ENCODE measurements at regions not wholly inside any gene's neighbourhood (a gene's known extent, or its start where the extent isn't known, plus 50 kb on each side); places are given as distances from the start of the nearest gene placed in this dataset.

DNA sequence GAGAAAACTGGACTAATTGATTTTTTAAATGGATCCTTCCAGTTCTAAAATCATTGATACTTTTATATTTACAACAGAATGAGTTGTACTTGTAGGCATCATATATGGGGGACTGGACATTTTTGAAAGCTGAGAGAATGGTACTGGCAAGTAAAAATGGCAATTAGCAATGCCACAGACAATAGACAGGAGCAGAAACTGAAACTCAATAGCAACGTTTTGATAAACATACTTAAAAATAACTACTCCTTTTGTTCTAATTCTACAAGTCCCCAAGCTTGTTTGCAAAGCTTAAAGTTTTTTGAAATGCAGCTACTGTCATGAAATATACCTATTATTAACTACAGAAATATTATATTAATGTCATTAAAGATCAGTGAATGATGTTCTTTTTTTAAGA is 52.8 kb upstream of the FBXL7 start:
- no peak for DNase-seq
- in situ Hi-C loops (cut with HindIII; ENCODE audit: low pct_ligation_motif_present, low pct_unique_long_range_greater_than_20kb, low sequenced_read_pairs), result no loop called here

DNA sequence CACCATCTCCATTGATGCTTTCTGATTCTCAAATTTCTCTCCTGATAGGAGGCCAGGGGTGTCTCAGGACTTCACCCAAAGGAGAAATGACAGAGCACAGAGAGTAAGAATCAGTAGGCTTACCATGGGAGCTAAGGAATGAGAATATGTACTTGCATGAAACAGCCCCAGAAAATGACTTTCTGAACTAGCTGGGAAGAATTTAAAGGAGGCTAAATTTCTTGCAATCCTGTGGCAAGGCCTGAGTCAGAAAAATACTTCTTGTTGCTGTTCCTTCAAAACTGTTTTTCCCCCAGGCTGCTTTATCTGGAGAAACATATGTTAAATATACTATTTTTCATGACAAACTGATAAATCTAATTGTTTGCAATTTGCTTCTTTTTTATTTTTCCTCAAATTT is 53.4 kb upstream of the FBXL7 start:
- in situ Hi-C loops (cut with HindIII; ENCODE audit: low pct_ligation_motif_present, low pct_unique_long_range_greater_than_20kb, low sequenced_read_pairs), result no loop called here
- DNase-seq, result no peak

DNA sequence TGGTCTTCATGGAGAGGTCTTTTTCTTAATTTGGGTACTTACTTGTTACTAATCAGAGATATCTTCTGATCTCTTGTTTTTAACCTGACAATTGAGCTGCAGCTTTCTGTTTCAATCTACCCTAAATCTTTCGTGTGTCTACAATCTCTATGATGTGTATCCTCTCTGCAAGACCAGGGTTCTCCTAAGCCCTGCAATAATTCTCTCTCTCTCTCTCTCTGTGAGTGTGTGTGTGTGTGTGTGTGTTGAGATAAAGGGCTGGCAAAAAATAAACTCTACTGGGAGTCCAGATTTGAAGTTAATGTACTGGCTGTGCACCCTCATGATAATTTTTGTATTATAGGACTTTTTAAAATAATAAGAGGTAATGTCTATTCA is 57.8 kb upstream of the FBXL7 start:
- no peak for DNase-seq

DNA sequence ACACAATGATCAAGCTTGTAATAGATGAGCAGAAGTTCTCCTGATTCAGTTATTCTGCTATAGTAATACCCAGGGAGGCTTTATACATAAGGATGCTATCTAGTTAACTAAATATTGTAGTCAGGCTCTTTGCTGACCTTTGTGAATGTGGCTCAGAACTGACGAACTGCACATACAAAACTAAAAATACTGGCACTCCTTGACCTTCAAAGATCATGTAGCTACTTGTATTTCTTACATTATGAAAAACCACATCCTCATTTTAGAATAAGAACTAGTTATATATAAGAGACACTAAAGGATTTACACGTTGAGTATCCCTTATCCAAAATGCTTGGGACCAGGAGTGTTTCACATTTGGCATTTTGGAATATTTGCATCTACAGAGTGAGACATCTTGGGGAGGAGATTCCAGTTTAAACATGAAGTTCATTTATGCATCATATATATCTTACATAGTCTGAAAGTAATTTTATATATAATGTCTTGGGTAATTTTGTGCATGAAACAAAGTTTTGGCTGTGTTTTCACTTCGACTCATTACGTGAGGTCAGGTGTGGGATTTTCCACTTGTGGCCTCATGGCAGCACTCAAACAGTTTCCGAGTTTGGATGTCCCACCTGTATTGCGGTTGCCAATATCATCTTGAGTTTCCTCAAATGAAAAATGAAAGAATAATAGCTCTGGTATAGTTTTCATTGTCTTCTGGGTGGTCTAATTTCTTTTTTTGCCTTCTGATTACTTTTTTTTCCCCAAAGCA is 58.4 kb upstream of the FBXL7 start:
- no peak for DNase-seq
- in situ Hi-C loops (cut with HindIII; ENCODE audit: low pct_ligation_motif_present, low pct_unique_long_range_greater_than_20kb, low sequenced_read_pairs), result no loop called here

More for the DNA sequence above, 57.8 kb upstream of the FBXL7 start:
- in situ Hi-C loops (cut with HindIII; ENCODE audit: low pct_ligation_motif_present, low pct_unique_long_range_greater_than_20kb, low sequenced_read_pairs), result no loop called here

DNA sequence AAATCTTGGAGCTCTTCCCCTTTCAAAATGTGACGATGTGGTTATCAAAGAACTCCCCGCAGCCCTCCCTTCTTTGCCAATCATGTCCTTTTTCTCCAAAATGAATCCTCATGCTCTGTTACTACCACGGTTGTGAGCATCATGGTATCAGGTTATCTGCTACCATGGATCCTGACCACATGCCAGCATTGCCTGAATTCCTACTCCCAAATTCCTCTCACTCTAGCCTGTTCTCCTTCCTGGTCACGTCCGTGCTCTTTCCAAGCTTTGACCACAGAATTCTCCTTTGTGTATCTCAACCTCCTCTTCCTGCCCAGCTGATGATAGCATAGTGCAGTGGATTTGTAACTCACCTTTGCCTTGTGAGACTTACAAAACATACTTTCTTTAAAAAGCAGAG is 59.5 kb upstream of the FBXL7 start:
- no peak for DNase-seq
- in situ Hi-C loops (cut with HindIII; ENCODE audit: low pct_ligation_motif_present, low pct_unique_long_range_greater_than_20kb, low sequenced_read_pairs), result no loop called here

DNA sequence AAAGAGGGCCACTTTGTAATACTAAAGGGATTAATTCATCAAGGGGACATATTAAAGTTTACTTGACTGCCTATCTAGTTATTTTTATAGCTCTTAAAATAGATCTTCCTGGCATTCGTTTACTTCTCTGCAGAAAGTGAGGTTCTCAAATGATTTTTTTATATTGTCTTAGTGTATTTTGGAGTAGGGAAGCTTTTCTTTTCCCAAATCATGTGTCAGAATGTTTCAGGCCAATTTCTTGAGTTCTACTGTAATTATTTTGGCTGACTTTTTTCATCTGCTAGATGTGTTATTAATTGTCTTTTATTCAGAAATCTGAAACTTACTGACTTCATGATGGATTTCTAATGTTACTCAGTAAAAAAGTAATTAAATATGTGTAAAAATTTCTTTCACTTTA is 60.2 kb upstream of the FBXL7 start:
- in situ Hi-C loops (cut with HindIII; ENCODE audit: low pct_ligation_motif_present, low pct_unique_long_range_greater_than_20kb, low sequenced_read_pairs), result no loop called here
- no peak for DNase-seq

DNA sequence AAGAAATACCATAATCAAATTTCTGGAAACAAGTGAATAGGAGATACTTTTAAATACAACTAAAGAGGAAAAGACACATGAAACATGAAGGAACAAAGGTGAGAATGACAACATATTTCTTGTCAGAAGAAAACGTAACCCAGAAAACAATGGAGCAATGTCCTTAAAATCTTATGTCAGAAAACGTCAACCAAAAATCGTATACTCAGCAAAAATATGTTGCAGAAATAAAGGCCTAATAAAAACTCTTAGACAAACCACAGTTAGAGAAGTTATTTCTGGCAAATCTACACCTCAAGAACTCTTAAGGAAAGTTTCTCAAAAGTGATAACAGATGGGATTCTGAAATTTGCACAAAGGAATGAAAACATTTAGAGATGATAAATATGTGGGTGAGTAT is 66.3 kb upstream of the FBXL7 start:
- in situ Hi-C loops (cut with HindIII; ENCODE audit: low pct_ligation_motif_present, low pct_unique_long_range_greater_than_20kb, low sequenced_read_pairs), result no loop called here
- no peak for DNase-seq

DNA sequence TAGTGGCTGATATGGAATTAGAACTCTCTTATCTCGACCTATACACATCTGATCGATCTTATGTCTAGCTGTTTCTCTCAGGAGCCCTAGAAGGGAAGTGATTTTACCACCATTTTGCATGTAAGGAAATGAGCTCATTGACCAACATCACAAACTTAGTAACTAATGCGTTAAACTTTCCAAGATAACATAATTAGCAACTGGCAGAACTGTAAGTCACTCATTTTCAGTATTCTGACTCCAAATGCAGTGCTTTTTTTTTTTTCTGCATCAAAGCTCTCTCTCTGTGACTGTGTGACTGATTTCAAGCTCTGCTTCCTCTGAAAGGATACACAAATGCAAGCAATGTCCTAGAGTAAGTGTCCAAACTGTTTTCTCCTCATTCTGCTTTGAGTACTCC is 68.1 kb upstream of the FBXL7 start:
- DNase-seq, result no peak
- in situ Hi-C loops (cut with HindIII; ENCODE audit: low pct_ligation_motif_present, low pct_unique_long_range_greater_than_20kb, low sequenced_read_pairs), result no loop called here

DNA sequence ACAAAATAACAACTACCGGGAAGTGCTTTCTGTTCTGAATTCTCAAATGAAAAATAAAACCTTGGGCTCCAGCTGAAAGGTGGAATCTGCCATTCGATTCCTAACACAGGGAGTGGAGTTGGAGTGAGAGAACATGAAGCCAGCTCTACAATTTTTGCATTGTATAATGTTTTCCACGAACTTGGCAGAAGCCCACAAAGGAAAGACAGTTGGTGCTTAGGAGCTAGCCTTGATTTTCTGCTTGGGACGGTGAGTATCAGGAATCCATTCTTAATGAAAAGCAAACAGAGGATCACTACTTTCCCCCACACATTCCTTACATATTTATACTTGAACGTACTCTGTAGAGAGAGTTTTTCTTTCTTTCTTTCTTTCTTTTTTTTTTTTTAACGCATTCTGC is 74.2 kb upstream of the FBXL7 start:
- DNase-seq, result no peak
- in situ Hi-C loops (cut with HindIII; ENCODE audit: low pct_ligation_motif_present, low pct_unique_long_range_greater_than_20kb, low sequenced_read_pairs), result no loop called here

DNA sequence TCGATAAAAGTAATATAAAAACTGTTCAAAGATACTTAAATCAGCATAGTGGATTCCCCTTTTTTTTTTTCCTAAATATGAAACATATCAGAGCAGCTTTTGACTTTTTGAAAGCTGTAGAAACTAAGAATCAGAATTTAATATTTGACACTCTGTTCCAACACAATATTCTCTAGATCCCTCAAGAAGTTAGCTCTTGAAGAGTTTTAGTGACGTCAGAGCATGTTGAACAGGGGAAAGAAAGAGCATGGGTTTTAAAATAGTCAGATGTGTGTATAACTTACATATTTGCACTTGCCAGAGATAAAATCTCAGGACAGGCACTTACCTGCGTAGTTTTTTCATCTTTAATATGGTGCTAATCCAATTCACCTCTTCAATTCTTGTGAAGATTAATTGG is 75.2 kb upstream of the FBXL7 start:
- in situ Hi-C loops (cut with HindIII; ENCODE audit: low pct_ligation_motif_present, low pct_unique_long_range_greater_than_20kb, low sequenced_read_pairs), result no loop called here

DNA sequence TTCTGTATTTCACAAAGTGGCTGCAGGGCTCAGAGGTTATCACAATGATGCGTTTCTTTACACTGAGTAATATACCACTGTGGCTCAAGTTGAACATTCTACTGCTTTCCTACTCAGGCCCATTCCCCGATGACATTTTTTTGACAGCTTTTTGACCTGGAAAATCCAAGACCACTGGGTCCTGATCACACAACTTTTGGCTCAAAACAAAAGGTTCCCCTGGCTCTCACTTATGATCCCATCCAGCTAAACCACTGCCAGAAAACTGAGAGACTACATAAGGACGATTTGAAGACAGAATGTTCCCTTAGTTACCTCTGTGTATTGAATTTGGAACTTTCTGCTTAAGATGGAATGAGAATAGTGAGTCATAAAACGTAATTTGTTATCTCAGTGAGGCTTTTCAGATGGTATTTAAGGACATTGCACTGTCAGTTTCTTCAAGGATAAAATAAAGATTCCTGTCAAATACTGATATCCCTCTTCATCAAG is 78.0 kb upstream of the FBXL7 start:
- no peak for DNase-seq
- in situ Hi-C loops (cut with HindIII; ENCODE audit: low pct_ligation_motif_present, low pct_unique_long_range_greater_than_20kb, low sequenced_read_pairs), result no loop called here

More for the DNA sequence above, 75.2 kb upstream of the FBXL7 start:
- no peak for DNase-seq

DNA sequence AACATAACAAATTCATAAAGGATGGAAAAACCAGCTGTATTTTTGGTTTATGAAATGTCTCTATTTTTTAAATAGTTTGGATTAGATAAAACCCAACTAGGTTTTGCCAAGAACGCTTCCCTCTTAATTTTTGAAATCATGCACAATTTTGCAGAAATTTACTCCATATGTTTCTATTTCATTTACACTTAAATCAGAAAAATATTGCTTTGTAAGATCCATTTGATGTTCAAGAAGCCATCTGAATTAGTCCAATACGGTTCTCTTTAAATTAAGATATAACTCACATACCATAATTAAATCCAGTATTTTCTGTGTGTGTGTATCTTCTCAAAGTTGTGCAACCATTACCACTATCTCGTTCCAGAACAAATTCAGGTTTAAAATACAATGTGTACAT is 78.6 kb upstream of the FBXL7 start:
- in situ Hi-C loops (cut with HindIII; ENCODE audit: low pct_ligation_motif_present, low pct_unique_long_range_greater_than_20kb, low sequenced_read_pairs), result no loop called here
- DNase-seq, result no peak

DNA sequence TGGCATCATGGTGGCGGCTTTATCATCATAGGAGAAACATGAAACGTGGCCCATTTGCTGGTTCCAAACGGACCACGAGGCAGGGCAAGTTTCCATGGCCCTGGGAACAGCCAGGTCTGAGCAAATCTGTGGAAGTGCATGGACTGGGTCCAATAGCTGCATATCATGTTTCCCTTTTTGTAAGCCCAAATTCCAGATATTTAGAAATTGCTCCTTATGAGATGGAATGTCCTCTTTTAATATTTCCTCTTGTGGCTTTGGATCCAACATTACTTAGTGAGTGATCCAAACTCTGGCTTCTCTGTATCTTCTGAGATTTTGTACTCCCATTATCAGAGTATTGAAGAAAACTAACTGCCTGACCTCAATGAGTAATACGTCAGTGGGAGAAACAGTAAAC is 79.8 kb upstream of the FBXL7 start:
- no peak for DNase-seq
- in situ Hi-C loops (cut with HindIII; ENCODE audit: low pct_ligation_motif_present, low pct_unique_long_range_greater_than_20kb, low sequenced_read_pairs), result no loop called here

DNA sequence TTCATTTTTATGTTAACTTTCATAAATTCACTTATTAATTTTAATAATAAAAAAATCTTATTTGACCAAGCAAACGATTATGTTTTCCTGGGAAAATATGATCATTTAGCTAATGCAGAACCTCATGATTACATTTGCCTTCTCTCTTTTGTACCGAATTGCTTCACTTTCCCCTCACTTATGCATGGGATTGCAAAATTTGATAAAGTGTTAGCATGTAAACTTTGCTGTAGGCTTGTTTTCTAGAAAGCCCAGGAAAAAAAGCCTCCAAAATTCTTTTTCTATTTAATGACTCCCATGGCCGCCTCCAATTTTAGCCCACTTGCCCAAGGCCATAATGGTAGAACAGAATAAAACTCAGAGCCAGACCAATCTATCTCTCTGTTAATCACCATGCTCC is 82.8 kb upstream of the FBXL7 start:
- in situ Hi-C loops (cut with HindIII; ENCODE audit: low pct_ligation_motif_present, low pct_unique_long_range_greater_than_20kb, low sequenced_read_pairs), result no loop called here
- no peak for DNase-seq

DNA sequence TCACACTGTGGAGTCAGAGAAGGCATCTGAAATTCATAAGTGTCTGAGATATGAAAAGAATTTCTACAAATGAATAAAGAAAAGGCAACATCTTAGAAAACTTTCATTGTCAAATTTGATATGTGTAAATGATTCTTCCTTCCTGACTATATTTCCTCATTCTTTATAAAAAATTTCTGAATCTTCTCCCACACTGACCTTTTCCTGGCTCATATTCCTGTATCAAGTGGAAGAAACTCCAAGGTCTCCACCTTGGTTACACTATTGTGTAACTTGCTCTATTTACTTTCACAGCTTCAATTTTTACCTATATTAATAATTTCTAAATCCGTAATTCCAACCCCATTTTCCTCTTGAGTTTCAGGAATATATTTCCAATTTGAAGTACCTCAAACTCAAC is 93.5 kb upstream of the FBXL7 start:
- in situ Hi-C loops (cut with HindIII; ENCODE audit: low pct_ligation_motif_present, low pct_unique_long_range_greater_than_20kb, low sequenced_read_pairs), result no loop called here
- DNase-seq, result no peak

DNA sequence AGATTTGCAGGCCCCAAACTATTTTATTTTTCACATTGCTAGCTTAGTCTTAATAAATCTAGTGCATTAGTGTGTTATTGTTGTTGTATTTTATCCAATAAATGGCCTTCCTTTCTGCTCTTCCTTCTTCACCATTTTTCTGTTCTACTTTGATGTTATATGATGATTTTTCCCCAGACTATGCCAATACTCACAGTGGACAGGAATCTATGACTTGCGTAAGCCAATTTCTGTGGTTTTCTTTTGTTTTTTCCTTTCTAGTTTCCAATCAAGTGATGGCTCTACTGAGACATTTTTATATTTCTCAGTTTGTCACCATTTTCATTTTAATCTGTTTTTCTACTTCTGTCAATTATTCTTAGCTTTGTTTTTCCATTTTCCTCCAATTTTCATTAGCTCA is 106.8 kb upstream of the FBXL7 start:
- DNase-seq, result no peak
- in situ Hi-C loops (cut with HindIII; ENCODE audit: low pct_ligation_motif_present, low pct_unique_long_range_greater_than_20kb, low sequenced_read_pairs), result no loop called here

DNA sequence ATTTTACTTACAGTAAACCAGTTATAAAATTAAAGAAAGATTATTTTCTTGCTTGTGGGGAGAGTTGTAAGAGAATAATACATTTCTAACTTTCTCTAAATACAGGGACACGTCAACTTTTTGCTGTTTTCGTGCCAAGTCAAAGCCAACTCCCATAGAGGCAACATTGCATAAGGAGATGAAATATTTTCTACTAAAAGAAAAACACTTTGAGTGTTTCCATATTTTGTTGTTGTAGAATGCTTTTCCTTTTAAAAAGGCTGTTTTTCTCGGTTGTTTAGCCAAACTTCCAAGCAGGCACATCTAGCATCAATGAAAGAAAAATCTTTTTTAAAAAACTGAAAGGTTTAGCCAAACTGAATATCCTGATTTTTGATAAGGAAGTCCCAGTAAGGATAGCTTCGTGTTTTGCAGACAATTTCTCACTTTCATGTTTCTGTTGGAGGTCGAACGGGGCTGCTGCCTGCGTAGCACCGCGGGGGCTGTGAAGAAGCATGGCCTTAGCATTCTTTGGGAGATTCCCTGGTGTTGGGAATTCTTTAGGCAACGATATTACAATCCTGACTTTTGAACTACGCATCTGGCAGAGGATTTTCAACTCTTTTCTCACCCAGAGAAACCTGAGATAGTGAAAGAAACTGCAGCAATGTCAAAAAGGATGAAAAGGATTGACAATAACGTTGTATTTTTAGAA is 108.1 kb upstream of the FBXL7 start:
- in situ Hi-C loops (cut with HindIII; ENCODE audit: low pct_ligation_motif_present, low pct_unique_long_range_greater_than_20kb, low sequenced_read_pairs), result no loop called here
- DNase-seq, result no peak

DNA sequence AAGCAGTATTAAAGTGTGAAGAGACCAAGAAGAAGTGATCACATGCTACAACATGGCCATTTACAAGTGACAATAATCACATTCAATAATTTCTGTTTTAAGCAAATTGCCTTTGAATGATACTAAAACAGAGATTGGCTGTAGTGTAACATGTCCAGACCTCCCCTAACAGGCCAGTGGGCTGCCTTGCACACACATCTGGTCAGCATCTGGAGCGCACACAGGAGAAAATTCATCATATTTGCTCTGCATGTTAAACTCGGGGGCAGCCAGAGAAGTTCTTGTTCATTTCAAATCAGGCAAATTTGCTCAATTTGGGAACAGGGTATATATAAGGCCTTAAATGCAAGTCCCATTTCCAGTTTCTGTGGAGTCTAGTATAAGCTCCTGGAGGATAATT is 111.1 kb upstream of the FBXL7 start:
- DNase-seq, result no peak
- in situ Hi-C loops (cut with HindIII; ENCODE audit: low pct_ligation_motif_present, low pct_unique_long_range_greater_than_20kb, low sequenced_read_pairs), result no loop called here

DNA sequence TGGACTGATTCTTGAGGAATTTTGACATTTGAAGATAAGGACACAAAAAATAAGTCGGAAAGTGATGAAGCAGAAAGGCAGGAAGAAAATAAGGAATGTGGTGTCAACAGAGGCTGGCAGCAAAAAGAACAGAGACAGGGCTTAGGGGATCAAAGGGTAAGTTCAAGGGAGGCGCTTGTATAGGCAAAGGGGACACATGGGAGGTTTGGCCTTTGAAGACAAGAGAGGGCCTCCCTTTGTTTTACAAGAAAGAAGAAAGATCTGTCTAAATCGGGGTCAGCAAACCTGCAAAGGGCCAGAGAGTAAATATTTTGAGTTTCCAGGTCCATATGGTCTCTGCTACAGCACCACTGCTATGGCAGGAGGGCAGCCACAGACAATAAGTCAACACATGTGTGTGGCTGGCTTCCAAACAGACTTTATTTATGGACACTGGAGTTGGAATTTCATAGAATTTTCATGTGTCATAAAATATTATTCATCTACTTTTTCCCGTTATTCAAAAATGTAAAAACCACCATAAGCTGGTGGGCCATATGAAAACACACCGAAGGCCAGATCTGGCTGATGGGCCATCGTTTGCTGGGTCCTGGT is 112.0 kb upstream of the FBXL7 start:
- in situ Hi-C loops (cut with HindIII; ENCODE audit: low pct_ligation_motif_present, low pct_unique_long_range_greater_than_20kb, low sequenced_read_pairs), result no loop called here
- DNase-seq, result no peak

DNA sequence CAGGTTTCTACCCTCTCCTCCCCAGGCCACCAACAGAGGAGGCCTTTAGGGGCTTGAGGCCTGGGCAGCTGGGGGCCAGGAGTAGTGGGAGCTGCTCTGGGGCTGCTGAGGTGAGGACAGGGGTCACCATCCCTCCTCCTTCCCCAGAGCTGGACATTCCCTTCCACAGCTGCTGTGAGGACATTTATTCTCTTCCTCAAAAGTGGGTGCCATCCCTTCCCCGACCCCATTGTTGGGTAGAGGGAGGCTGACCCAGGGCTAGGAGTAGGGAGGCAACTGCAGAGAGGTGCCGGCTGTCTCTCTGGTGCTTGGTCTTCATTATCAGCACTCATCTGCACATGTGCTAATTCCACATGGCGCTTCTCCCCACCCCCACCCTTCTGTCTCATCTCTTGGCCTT is 113.9 kb upstream of the FBXL7 start:
- no peak for DNase-seq
- in situ Hi-C loops (cut with HindIII; ENCODE audit: low pct_ligation_motif_present, low pct_unique_long_range_greater_than_20kb, low sequenced_read_pairs), result no loop called here
